Activated T-cell treated with anti-CD3 and anti-CD28 coated beads for 24 hours (primary cell): ENCODE measurements at regions not wholly inside any gene's neighbourhood (a gene's known extent, or its start where the extent isn't known, plus 50 kb on each side); places are given as distances from the start of the nearest gene placed in this dataset.
"Not testable (repeated sequence)": the region's sequence is repeated elsewhere in the genome, so short reads cannot be mapped to it uniquely, and the experiment has no call there.

Experiments used
- DNase-seq: peaks from one replicate; pipeline ENCODE4 v3.0.0-alpha.2; 2020; ENCODE audit warnings: low read depth

GRCh38 chr5:153257381-153257780, 233.1 kb upstream of the GRIA1 start:
- DNase-seq, result no peak

GRCh38 chr5:153258469-153258868, 232.0 kb upstream of the GRIA1 start:
- no peak for DNase-seq

GRCh38 chr5:153267506-153267905, 223.0 kb upstream of the GRIA1 start:
- no peak for DNase-seq

GRCh38 chr5:153275695-153276094, 214.8 kb upstream of the GRIA1 start:
- DNase-seq, result no peak

- DNase-seq, result no peak
Observed at GRCh38 chr5:153276151-153276550, 214.3 kb upstream of the GRIA1 start.

GRCh38 chr5:153296251-153296844, 194.1 kb upstream of the GRIA1 start:
- not testable (repeated sequence) for DNase-seq

GRCh38 chr5:153299891-153300290, 190.6 kb upstream of the GRIA1 start:
- DNase-seq, result no peak

GRCh38 chr5:153308282-153308681, 182.2 kb upstream of the GRIA1 start:
- no peak for DNase-seq

GRCh38 chr5:153318556-153318955, 171.9 kb upstream of the GRIA1 start:
- DNase-seq, result no peak

GRCh38 chr5:153321478-153321877, 169.0 kb upstream of the GRIA1 start:
- DNase-seq, result no peak

- no peak for DNase-seq
Observed at GRCh38 chr5:153340139-153340538, 150.3 kb upstream of the GRIA1 start.

- DNase-seq, result no peak
Observed at GRCh38 chr5:153340738-153341137, 149.7 kb upstream of the GRIA1 start.

- no peak for DNase-seq
Observed at GRCh38 chr5:153342487-153342886, 148.0 kb upstream of the GRIA1 start.

- no peak for DNase-seq
Observed at GRCh38 chr5:153347611-153348010, 142.9 kb upstream of the GRIA1 start.

GRCh38 chr5:153350175-153350883, 140.1 kb upstream of the GRIA1 start:
- DNase-seq, result no peak

- DNase-seq, result peak; percentile 4
Observed at GRCh38 chr5:153352685-153353219, 137.7 kb upstream of the GRIA1 start.

GRCh38 chr5:153357493-153358112, 132.9 kb upstream of the GRIA1 start:
- no peak for DNase-seq

GRCh38 chr5:153358315-153358976, 132.0 kb upstream of the GRIA1 start:
- no peak for DNase-seq

- DNase-seq, result no peak
Observed at GRCh38 chr5:153360860-153361259, 129.6 kb upstream of the GRIA1 start.

GRCh38 chr5:153361735-153362409, 128.6 kb upstream of the GRIA1 start:
- no peak for DNase-seq

- DNase-seq, result no peak
Observed at GRCh38 chr5:153365547-153365946, 124.9 kb upstream of the GRIA1 start.

- no peak for DNase-seq
Observed at GRCh38 chr5:153367466-153367865, 123.0 kb upstream of the GRIA1 start.
